Effector CD8-positive, alpha-beta T cell (primary cell): ENCODE measurements at regions not wholly inside any gene's neighbourhood (a gene's known extent, or its start where the extent isn't known, plus 50 kb on each side); places are given as distances from the start of the nearest gene placed in this dataset.
"Not testable (repeated sequence)": the region's sequence is repeated elsewhere in the genome, so short reads cannot be mapped to it uniquely, and the experiment has no call there.

Experiments
- DNase-seq: peaks from one replicate; lab custom pipeline; 2025; lab: John Stamatoyannopoulos, UW

DNA sequence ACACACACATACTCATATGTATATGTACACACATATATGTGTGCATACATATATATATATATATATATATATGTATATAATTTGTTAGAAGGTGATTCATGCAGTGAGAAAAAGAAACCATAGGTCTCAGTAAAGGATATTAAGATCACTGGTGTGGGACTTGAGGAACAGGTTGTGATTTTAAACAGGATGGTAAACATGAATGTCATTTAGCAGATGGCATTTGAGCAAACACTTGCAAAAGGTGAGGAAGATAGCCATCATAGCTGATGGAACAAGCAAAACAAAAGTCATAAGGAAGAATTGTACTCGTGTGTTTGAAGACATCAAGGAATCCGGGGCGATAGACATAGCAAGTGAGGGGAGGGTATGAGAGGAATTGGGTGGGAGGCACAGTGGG is 784.5 kb downstream of the TSN start:
- DNase-seq, result no peak

DNA sequence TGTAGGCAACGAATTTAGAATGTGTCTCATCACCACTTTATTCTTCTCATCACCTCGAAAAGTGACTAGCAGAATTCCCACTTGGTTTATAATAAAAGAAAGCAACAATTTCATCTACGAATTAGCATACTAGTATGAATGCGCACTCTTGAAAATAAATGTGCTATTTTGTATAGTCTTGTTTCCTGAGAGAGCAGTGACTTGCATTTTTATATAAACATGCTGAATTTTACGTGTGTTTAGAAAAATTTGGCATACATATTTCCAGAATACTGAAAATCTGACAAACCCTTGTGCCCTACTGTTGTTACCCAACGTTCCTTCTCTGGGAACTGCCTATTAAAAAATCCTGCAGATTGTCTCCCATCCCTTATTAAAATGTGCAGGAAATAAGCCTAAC is 786.8 kb downstream of the TSN start:
- no peak for DNase-seq

DNA sequence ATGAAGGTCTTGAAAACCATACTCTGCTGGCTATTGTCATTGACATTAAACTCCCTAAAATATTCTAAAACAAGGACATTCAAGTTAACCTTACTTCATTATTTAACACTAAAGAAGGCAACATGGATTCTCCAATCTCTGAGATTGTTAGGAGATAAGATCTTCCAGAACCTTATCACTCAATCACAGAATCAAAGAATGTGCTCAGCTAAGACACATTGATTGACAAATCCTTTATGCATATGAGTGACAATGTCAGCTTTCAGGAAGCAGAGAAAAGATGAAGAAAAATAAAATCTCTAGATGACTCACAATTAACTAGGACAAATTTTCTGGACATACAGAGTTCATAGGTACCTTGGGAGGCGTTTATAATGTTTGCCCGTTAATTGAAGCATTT is 787.2 kb downstream of the TSN start:
- no peak for DNase-seq

DNA sequence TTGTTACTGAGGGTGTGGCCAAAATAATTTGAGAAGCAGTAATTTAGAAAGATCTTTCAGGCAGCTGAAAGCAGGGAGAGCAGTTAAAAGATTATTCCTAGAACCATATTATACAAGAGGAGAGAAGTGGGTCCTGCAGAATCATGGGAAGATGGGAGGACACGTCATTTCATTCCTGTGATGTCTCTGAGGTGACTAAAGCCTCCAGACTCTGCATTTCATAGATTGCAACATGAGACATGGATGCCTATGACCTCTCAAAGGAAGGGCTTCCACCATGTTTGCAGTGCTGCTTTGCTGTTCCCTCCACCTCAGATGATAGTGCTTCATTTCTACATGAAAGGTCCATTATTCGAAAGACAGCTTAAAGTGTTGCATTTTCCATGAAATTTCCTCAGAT is 788.4 kb downstream of the TSN start:
- DNase-seq, result no peak

DNA sequence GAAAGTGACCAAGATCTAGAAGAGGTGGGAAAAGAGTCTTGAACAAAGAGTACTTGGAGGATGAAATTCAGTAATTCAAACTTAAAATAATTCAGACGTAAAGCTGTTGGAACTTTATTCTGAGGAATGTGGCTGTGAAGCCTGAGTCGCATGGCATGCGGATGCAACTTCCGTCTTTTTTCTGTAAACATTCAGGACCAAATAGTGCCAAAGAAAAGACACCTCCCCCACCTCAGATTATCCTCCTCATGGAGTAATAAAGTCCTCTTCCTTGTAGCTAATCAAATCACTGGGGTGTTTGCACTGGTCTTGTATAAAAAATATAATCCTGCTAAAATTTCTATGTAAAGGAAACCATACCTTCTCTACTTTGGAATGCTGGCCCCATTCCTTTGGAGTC is 790.4 kb downstream of the TSN start:
- DNase-seq, result no peak

DNA sequence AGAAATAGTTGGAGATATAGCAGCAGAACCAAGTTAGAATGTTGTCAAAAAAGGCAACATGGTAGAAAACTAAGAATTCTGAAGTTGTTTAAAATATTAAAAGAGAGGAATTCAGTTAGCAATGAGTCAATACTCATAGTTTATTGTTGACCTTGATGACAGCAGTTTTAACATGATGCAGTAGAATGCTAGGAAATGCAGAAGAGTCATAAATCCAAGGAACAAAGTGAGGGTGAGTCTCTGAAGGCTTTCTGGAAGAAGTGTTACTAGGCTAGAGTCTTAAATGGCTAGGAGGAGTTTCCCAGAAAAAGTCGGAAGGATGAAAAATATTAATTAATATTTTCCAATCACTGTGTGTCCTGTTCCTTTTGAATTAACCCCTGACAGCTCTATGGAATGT is 807.3 kb downstream of the TSN start:
- DNase-seq, result no peak

DNA sequence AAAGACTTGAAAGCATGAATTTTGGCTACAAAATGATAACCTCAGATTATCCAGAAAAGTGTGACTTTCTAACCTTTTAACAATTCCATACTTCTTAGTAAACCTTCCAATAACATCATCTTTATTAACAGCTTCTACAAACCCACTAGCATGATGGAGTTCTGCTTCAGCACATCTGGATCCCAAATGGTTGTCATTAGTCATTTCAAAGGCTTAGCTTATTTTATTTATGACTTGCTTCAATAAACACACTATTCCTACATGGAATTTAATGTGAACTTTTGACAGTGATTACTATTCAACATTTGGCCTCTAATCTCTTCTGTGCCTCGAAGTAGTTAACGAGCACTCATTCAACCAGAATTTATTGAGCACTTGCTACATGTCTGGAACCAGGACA is 808.3 kb downstream of the TSN start:
- no peak for DNase-seq

DNA sequence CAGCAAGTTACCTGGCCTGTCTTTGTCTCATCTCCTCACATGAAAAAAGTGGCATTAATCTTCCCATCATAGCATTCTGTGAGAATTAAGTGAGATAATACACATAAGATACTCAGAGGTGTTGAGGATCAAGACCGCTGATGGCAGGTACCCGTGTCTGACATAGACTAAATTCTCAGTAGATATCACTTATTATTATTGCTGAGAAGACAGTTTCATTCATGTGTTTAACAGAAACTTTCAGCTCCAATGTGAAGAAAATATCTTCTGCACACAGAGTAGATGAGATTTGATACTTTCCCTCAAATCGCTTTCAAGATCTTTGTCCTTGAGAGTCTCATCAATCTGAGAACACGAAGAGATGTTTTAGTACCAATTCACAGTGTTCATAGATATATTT is 809.4 kb downstream of the TSN start:
- DNase-seq, result no peak

DNA sequence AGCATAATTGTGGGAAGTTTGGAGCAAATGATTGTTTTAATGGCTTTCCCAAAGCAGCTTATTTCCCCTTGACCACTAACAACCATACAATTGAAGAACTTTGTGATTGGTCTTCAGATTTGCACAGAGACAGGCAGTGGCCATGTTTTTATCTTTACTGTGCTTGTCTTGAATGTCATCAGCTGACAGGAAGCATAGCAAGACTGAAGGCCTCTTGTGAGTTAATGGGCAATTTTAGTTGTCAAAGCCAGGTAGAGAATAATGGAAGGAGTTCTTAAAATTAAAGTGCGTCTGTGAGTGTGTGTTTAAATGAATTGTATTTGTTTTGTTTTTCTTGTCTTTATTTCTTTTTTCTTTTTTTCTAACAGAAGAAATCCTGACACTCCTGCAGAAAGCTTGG is 809.9 kb downstream of the TSN start:
- DNase-seq, result no peak

DNA sequence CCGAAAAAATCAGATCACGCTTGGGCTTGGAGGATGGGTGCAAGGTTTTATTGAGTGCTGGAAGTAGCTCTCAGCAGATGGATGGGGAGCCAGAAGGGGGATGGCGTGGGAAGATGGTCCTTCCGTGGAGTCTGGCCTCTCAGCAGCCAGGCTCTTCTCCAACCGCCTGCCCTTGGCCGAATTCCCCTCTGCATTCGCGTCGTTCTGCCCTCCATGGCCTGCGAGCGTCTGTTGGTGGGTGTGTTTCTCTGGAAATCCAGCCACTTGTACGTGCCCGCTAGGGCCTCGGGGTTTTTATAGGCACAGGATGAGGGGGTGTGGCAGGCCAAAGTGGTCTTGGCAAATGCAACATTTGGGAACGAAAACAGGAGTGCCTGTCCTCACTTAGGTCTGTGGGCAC is 815.2 kb downstream of the TSN start:
- no peak for DNase-seq

DNA sequence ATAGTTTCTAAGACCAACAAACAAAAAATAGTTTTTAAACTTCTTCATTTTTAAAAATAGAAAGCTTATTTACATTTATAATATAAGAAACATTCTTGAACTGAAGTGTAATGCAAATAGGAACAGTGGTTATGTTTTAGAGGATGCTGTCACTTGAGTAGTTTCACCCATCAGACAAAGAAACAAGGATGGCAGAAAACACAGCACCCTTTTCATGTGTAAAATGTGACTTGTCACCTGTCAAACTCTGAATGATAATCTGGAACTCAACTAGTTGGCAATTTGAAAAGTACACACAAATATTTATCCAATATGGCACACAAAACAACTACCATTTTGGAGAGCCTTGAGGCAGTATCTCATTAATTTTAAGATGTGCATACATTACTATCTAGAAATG is 816.0 kb downstream of the TSN start:
- not testable (repeated sequence) for DNase-seq

DNA sequence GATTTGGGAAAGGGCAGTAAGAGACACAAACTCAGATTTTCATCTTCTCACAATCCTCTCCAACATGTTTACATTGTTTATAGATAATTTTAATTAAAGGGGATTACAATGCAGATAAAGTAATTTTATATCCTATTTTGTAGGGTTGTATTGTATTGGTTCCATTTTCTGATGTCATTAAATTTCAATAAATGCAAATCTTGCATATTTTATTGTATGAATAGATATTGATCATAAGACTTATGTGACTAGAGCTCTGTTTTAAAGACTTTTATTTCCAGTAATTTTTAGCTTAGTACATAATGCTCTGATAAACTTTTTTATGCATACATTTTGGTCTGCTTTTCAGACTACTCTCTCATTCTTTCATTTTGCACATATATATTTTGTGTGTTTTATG is 819.6 kb downstream of the TSN start:
- DNase-seq, result no peak

DNA sequence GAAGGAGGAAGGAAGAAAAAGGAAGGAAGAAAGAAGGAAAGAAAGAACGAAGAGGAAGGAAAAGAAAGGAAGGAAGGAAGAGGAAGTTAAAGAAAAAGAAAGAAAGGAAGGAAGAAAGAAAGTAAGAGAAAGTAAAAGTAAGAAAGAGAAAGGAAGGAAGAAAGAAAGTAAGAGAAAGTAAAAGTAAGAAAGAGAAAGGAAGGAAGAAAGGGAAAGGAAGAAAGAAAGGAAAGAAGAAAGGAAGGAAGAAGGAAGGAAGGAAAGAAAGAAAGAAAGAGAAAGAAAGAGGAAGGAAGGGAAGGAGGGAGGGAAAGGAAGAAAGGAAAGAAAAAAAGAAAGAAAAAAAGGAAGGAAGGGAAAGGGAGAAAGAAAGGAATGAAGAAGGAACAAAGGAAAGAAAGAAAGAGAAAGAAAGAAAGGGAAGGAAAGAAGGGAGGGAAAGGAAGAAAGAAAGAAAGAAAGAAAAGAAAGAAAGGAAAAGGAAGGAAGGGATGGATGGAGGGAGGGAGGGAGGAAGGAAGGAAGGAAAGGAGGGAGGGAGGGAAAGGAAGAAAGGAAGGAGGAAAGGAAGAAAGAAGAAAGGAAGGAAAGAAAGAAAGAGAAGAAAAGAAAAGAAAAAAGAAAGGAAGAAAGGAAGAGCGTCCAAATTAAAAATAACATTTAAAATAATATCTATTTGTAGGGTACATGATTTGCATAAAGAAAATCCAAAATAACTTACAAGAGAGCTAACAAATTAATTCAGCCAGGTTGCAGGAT is 827.9 kb downstream of the TSN start:
- DNase-seq, result no peak

DNA sequence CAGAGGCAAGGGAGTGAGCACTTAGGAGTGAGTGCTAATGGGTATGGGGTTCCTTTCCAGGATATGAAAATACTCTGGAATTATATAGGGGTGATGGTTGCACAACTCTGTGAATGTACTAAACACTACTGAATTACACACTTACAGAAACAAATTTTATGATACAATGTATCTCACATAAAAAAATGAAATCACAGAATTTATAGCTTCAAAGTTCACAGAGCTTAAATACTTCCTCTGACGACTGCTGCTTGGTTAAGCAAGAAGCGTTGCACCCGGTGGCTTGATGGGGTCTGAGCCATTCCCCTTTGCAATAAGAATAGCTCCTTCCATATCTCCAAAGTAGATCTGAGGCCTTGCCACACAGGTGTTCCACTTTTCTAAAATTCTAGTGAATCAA is 835.1 kb downstream of the TSN start:
- no peak for DNase-seq

DNA sequence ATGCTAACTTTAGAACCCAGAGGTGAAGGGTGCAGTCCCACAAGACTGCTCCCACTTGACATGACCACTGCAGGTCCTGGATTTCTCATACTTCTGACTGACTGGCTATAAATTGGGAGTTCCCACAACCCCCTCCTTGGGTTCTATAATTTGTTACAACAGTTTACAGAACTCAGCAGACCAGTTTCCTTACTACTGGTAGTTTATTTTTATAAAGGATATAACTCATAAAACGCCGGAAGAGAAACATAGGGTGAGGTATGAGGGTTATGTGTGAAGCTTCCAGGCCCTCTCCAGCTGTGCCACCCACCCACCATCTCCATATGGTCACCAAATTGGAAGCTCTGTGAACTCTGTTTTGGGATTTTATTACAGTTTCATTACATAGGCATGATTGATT is 839.6 kb downstream of the TSN start:
- DNase-seq, result no peak

DNA sequence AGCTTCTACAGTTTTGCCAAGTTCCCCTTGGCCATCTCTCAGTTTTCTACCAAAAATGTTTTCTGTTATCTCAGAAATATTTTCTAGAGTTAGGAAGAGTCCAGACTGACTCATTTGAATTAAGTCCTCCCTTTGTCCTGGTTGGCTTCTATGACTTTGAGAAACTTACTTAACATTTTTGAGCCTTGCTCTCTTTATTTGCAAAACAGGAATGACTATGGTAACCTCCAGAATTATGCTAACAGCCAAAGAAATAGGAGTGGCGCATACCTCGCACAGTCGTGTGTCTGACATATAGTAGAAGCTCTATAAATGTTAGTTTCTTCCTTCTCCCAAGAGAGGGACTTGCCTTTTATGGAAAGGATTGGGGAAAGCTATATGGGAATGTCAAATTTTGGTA is 841.1 kb downstream of the TSN start:
- no peak for DNase-seq

DNA sequence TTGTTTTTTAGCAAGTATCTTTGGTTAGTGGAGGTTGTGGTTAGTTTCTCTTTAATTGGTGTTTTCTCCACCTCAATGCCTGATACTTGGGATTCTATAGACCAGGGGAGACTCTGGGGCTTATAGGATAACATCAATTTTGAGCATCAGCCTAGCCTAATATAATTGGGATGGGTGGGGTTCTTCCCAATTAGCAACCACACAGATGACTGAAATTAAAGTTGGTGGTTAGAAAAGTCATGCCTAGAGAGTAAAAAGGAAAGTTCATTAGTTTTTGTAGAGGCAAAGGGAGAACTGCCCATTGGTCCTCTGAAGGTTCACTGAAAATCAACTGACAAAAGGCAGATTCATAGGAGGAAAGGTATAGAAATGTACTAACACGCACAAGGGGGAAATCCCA is 843.3 kb downstream of the TSN start:
- no peak for DNase-seq

DNA sequence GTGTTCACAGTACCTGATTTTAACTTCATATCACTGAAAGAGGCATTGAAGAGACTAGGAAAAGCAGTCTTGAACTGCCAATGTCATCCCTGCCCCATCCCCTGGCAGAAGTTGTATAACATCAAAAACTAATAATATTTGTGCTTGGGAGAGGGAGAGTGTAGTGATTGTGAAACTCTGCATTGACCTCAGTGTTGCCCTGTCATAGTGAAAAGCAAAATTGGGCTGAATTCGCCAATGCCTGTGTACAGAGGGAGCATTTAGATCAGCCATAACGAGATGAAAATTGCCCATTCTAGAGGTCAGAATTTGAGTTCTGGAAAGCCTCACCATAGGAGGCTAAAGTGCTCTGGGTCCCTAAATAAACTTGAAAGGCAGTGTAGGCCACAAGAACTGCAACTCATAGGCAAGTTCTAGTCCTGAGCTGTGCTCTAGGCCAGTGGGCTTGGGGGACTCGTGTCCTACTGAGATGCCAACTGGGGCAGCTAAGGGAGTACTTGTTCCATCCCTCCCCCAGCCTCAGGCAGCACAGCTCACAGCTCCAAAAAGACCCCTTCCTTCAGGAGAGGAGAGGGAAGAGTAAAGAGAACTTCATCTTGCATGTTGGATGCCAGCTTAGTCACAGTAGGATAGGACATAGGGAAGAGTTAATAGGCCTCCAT is 855.6 kb downstream of the TSN start:
- DNase-seq, result no peak

DNA sequence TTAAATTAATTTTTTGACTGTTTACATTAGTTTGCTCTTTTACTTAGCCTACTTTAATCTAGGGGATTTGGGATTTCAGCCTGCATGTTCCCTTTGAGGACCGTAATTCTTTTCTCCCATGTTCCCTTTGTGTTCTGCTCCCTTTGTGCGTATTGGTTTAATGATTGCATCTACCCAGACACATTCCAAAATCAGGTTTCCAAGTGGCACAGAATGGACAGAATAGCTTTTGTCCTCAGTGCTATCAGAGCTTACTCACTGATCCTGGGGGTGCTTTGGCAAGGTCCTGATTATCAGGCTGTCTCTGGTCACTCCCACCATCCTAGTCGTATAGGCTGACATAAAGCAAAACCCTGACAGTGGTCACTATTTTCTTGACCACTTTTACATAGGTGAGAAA is 867.5 kb downstream of the TSN start:
- no peak for DNase-seq

DNA sequence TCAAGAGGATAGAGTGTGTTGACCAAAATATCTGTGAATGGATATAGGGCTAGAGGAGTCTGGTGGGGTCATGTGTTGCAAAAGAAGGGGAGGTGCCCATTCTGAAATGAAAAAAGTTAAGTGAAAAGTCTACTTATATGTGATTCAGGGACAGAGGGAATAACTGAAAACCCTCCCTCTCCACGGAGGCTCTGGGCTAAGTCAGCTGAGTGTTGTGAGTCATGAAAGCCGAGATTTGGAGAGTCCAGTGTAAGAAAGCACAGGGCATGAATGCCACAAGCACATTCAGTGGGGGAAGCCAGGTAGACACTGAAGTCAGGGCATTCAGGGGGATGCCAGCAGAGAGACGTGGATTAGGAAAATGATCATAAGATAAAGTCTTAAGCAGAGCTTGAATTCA is 871.9 kb downstream of the TSN start:
- no peak for DNase-seq

DNA sequence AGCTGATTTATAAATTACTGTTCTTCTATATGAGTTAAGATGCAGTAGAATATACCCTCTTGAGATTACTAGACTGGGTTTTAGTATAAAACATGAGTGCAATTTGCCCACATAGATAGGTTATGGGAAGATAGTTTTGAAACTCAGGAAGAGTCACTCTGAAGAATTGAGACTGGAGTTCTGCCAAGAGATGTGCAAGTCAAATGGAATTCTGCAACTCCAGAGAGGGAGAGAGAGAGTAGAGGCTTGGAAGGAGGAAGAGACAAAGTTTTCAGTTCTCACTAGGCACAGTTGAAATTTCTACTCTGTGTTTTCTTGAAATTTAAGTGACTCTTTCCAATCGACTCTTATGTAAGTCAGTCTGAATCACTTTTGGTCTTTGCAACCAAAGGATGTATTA is 878.8 kb downstream of the TSN start:
- DNase-seq, result no peak

DNA sequence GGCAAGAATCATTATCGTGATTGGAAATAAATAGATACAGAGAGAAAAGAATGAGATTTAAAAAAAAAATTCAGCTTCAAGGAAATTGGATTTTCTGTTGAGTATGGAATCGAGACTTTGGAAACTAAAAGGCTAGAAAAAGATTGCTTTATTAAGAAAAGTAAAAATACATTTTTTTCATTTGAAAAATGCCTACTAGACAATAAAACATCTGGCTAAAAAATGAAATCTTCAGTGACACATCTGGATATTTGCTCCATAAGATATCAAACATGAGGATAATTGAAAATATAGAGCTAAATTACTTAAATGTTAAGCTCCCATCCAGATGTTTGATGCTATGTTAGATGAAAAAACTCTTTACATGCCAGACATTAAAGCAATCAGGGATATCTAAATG is 879.5 kb downstream of the TSN start:
- no peak for DNase-seq

DNA sequence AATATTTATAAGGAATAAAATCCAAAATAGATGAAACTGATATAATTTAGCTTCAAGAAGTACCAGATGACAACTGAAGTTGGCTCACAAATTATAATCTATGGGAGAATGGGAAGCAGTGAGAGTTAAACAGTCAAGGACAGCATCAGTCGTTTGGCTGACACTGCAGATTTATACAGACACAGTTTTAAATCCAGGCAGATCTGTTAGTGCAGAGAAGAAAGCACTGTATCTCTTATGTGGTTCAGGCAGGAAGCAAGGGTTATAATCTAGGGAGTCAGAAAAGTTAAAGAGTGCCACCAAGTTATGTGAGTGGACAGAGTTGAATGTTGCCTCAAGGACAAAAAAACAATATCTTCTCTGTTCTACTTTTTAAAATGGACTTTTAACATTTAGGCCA is 880.2 kb downstream of the TSN start:
- no peak for DNase-seq

DNA sequence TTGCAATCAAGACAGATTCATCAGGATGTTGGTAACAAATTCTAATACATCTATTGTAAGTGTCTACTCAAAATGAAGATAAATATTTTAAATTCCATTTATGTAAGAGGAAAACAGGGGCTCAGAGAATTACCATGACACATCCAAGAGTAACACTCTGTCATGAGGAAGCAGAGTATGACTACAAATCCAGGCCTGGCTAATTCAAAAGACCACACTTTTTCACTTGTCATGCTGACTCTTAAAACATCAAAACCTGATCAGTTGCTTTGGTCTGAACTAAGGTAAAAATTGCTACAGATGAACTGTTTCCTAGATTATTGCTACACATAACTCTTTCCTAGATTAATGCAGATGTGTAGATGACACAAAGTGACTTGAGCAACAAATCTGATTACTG is 880.6 kb downstream of the TSN start:
- DNase-seq, result no peak
